H9 (cell line): ENCODE measurements at regions not wholly inside any gene's neighbourhood (a gene's known extent, or its start where the extent isn't known, plus 50 kb on each side); places are given as distances from the start of the nearest gene placed in this dataset.

Source experiments
- DNase-seq: peaks from one replicate; pipeline ENCODE4 v3.0.0-alpha.2; 2017
- H2AFZ ChIP-seq: one replicate; pipeline ENCODE4 v1.6.1; 2013; ENCODE audit warnings: mild to moderate bottlenecking, low read length, control low read depth, moderate library complexity
- H2AK5ac ChIP-seq: 2 replicates; pipeline ENCODE4 v1.6.1; 2013; ENCODE audit warnings: low read length, control low read depth, mixed read lengths; ENCODE audit not compliant: insufficient read length
- H2BK120ac ChIP-seq: one replicate; pipeline ENCODE4 v1.6.1; 2013; ENCODE audit warnings: low read depth, mild to moderate bottlenecking, low read length, control low read depth, inconsistent platforms; ENCODE audit not compliant: poor library complexity, severe bottlenecking
- H2BK12ac ChIP-seq: 2 replicates; pipeline ENCODE4 v1.6.1; 2013; ENCODE audit warnings: low read length, control low read depth, mixed read lengths, low read depth; ENCODE audit not compliant: insufficient read length
- H2BK15ac ChIP-seq: 2 replicates; pipeline ENCODE4 v1.6.1; 2013; ENCODE audit warnings: low read depth, low read length, control low read depth
- H2BK20ac ChIP-seq: one replicate; pipeline ENCODE4 v1.6.1; 2013; ENCODE audit warnings: low read depth, mild to moderate bottlenecking, low read length, control low read depth, inconsistent platforms; ENCODE audit not compliant: poor library complexity, severe bottlenecking
- H2BK5ac ChIP-seq: 2 replicates; pipeline ENCODE4 v1.6.1; 2013; ENCODE audit warnings: low read length, control low read depth, mixed read lengths; ENCODE audit not compliant: insufficient read length
- H3K14ac ChIP-seq: 2 replicates; pipeline ENCODE4 v1.6.1; 2013; ENCODE audit warnings: low read length, control low read depth; ENCODE audit not compliant: insufficient read depth
- H3K18ac ChIP-seq: 2 replicates; pipeline ENCODE4 v1.6.1; 2013; ENCODE audit warnings: low read depth, mild to moderate bottlenecking, mixed read lengths, low read length, control low read depth; ENCODE audit not compliant: insufficient read length
- H3K23ac ChIP-seq: 2 replicates; pipeline ENCODE4 v1.6.1; 2013; ENCODE audit warnings: low read length, control low read depth, mixed read lengths, low read depth; ENCODE audit not compliant: insufficient read length
- H3K23me2 ChIP-seq: 2 replicates; pipeline ENCODE4 v1.6.1; 2013; ENCODE audit warnings: low read depth, mild to moderate bottlenecking, mixed read lengths, low read length, control low read depth; ENCODE audit not compliant: insufficient read length, poor library complexity, severe bottlenecking
- H3K27ac ChIP-seq: 2 replicates; pipeline ENCODE4 v1.5.1; 2013; ENCODE audit warnings: low read length, control low read depth, mixed read lengths, low read depth; ENCODE audit not compliant: insufficient read length
- H3K27me3 ChIP-seq: 2 replicates; pipeline ENCODE4 v1.6.1; 2013; ENCODE audit warnings: low read length, control low read depth, inconsistent platforms; ENCODE audit not compliant: insufficient read depth
- H3K4ac ChIP-seq: 2 replicates; pipeline ENCODE4 v1.6.1; 2013; ENCODE audit warnings: low read depth, mild to moderate bottlenecking, control low read depth, inconsistent platforms, low read length, moderate library complexity
- H3K4me1 ChIP-seq: 2 replicates; pipeline ENCODE4 v1.6.1; 2013; ENCODE audit warnings: low read length, control low read depth, inconsistent platforms; ENCODE audit not compliant: insufficient read depth
- H3K4me2 ChIP-seq: 2 replicates; pipeline ENCODE4 v1.6.1; 2013; ENCODE audit warnings: low read length, control low read depth, mixed read lengths; ENCODE audit not compliant: insufficient read length, insufficient read depth
- H3K56ac ChIP-seq: 2 replicates; pipeline ENCODE4 v1.6.1; 2013; ENCODE audit warnings: low read depth, mild to moderate bottlenecking, mixed read lengths, low read length, control low read depth; ENCODE audit not compliant: insufficient read length
- H3K79me1 ChIP-seq: 2 replicates; pipeline ENCODE4 v1.6.1; 2013; ENCODE audit warnings: low read depth, mild to moderate bottlenecking, moderate library complexity, low read length, control low read depth, inconsistent platforms; ENCODE audit not compliant: insufficient read depth, poor library complexity, severe bottlenecking
- H3K79me2 ChIP-seq: 2 replicates; pipeline ENCODE4 v1.6.1; 2013; ENCODE audit warnings: low read length, control low read depth, inconsistent platforms; ENCODE audit not compliant: insufficient read depth
- H3K9ac ChIP-seq: 2 replicates; pipeline ENCODE4 v1.6.1; 2013; ENCODE audit warnings: low read length, control low read depth, mixed read lengths; ENCODE audit not compliant: insufficient read length; ENCODE audit errors: extremely low read depth
- H3K9me3 ChIP-seq: one replicate; pipeline ENCODE4 v1.6.1; 2013; ENCODE audit warnings: low read depth, low read length, inconsistent platforms; ENCODE audit not compliant: control insufficient read depth
- H3T11ph ChIP-seq: one replicate; pipeline ENCODE4 v1.6.1; 2013; ENCODE audit warnings: mild to moderate bottlenecking, low read length, control low read depth, inconsistent platforms
- H4K20me1 ChIP-seq: one replicate; pipeline ENCODE4 v1.6.1; 2013; ENCODE audit not compliant: control insufficient read depth, insufficient read length, insufficient read depth
- H4K5ac ChIP-seq: 2 replicates; pipeline ENCODE4 v1.6.1; 2013; ENCODE audit warnings: low read depth, mild to moderate bottlenecking, mixed read lengths, low read length, control low read depth; ENCODE audit not compliant: insufficient read length
- H4K8ac ChIP-seq: replicated peaks from 2 replicates; pipeline ENCODE4 v1.6.1; 2013; ENCODE audit warnings: low read length, control low read depth, mixed read lengths, low read depth; ENCODE audit not compliant: insufficient read length
- H4K91ac ChIP-seq: 2 replicates; pipeline ENCODE4 v1.6.1; 2013; ENCODE audit warnings: low read depth, mild to moderate bottlenecking, moderate library complexity, mixed read lengths, low read length, control low read depth; ENCODE audit not compliant: insufficient read length
- H3K27ac Mint-ChIP-seq, 3 experiments: 2 replicates in 2 of 3; 3 replicates in 1 of 3; pipeline ENCODE4 v1.8.0; 2020 to 2021; ENCODE audit warnings: mixed read lengths in 3 of 3, mild to moderate bottlenecking in 1 of 3, moderate library complexity in 1 of 3
- H3K27me3 Mint-ChIP-seq: 2 replicates; pipeline ENCODE4 v1.8.0; 2021; ENCODE audit warnings: low read depth, mild to moderate bottlenecking, moderate library complexity, mixed read lengths
- H3K36me3 Mint-ChIP-seq, 3 experiments: 2 replicates in 2 of 3; 3 replicates in 1 of 3; pipeline ENCODE4 v1.8.0; 2020 to 2021; ENCODE audit warnings: low read depth in 3 of 3, mixed read lengths in 3 of 3; ENCODE audit not compliant: insufficient read depth in 1 of 3
- H3K4me1 Mint-ChIP-seq, 2 experiments: 2 replicates each; pipeline ENCODE4 v1.8.0; 2020; ENCODE audit warnings: mixed read lengths in 2 of 2
- H3K4me3 Mint-ChIP-seq, 2 experiments: 2 replicates in 1 of 2; 3 replicates in 1 of 2; pipeline ENCODE4 v1.8.0; 2020 to 2021; ENCODE audit warnings: mild to moderate bottlenecking in 2 of 2, mixed read lengths in 2 of 2, moderate library complexity in 1 of 2
- H3K9me3 Mint-ChIP-seq, 2 experiments: 2 replicates in 1 of 2; 3 replicates in 1 of 2; pipeline ENCODE4 v1.8.0; 2020; ENCODE audit warnings: mild to moderate bottlenecking in 2 of 2, mixed read lengths in 2 of 2, moderate library complexity in 1 of 2
- WGBS: extraction: QIAGEN DNeasy Blood & Tissue Kit; methylation state at CpG from one replicate; pipeline ENCODE4 v1.1.7; 2013; ENCODE audit warnings: missing lambda C conversion rate, low lambda C conversion rate, mixed read lengths; ENCODE audit not compliant: insufficient read length; ENCODE audit errors: extremely low coverage; 5-methylcytosine and 5-hydroxymethylcytosine counted together
- TF ChIP-seq, protein P1 (sequence below): fragments of 200-600 bp; sonication (generic); conservative IDR thresholded peaks from 3 replicates; pipeline ENCODE4 v1.8.0; 2021; ENCODE audit warnings: antibody characterized with exemption, mild to moderate bottlenecking

DNA sequence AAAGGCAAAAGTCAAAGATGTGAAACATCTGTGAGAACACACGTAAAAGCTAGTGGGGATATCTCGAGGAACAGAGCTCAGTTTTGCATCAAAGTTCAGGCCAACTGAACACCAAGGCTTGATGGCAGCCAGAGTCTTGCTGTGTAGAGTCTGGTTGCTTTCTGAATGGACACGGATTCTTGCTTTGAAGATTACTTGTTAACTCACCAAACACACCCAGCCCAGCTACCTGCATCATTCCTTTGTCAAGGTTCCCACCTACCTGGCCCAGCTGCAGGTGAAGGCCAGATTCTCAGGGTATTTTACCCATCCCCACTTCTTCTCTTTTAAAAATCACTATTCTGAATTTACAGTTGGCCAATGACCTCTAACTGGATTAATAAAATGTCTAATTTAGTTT, 174.4 kb upstream of the PHYHIPL start:
- Histone ChIP-seq H4K5ac (no peak overlapping the region), H3K4ac (no peak overlapping the region), H4K20me1 (no peaks in the 10 kb centered on the region), H3K9me3 (no peaks in the 10 kb centered on the region), H2BK20ac (no peak overlapping the region), H2BK120ac (no peak overlapping the region), H3K23me2 (no peaks in the 10 kb centered on the region), H3K27ac (no peak overlapping the region), H3K27me3 (no peaks in the 10 kb centered on the region), H3T11ph (no peak overlapping the region), H4K91ac (no peak overlapping the region), H3K4me2 (no peak overlapping the region), H2AFZ (no peak overlapping the region), H3K4me1 (no peaks in the 10 kb centered on the region), H3K56ac (no peak overlapping the region), H3K79me2 (no peaks in the 10 kb centered on the region), H4K8ac (no peak overlapping the region), H2BK5ac (no peak overlapping the region), H3K79me1 (no peaks in the 10 kb centered on the region), H3K23ac (no peak overlapping the region), H3K9ac (no peak overlapping the region), H3K14ac (no peak overlapping the region), H3K18ac (no peak overlapping the region), H2AK5ac (no peak overlapping the region), H2BK12ac (no peak overlapping the region), H2BK15ac (no peak overlapping the region)
- Mint-ChIP-seq H3K9me3 (no peaks in the 10 kb centered on the region), H3K27ac (no peak overlapping the region), H3K4me1 (peaks cover 0 to 3% of the 10 kb centered on the region in 2 experiments; a peak in 1 of 4 replicates), H3K4me3 (no peak overlapping the region), H3K27me3 (peaks cover 2% of the 10 kb centered on the region; the same call in 1 of the 2 replicates), H3K36me3 (no peaks in the 10 kb centered on the region)
- no peak for DNase-seq
- no CpG with 5 or more reads among the region's 3 CpGs for WGBS
- TF ChIP-seq, protein P1, sequence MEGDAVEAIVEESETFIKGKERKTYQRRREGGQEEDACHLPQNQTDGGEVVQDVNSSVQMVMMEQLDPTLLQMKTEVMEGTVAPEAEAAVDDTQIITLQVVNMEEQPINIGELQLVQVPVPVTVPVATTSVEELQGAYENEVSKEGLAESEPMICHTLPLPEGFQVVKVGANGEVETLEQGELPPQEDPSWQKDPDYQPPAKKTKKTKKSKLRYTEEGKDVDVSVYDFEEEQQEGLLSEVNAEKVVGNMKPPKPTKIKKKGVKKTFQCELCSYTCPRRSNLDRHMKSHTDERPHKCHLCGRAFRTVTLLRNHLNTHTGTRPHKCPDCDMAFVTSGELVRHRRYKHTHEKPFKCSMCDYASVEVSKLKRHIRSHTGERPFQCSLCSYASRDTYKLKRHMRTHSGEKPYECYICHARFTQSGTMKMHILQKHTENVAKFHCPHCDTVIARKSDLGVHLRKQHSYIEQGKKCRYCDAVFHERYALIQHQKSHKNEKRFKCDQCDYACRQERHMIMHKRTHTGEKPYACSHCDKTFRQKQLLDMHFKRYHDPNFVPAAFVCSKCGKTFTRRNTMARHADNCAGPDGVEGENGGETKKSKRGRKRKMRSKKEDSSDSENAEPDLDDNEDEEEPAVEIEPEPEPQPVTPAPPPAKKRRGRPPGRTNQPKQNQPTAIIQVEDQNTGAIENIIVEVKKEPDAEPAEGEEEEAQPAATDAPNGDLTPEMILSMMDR: no peak
